K562 (cell line): ENCODE measurements at regions not wholly inside any gene's neighbourhood (a gene's known extent, or its start where the extent isn't known, plus 50 kb on each side); places are given as distances from the start of the nearest gene placed in this dataset.

Experiments
- ATAC-seq: fragments of 200-7000 bp; cut with Tn5 transposase; 3 replicates; pipeline ENCODE4 v1.9.1; 2020; ENCODE audit warnings: moderate library complexity
- BruUV-seq: library from RNA; stranded (reverse); fragments of 400-500 nt; replicated peaks from 2 replicates; lab custom pipeline; 2021; lab: Mats Ljungman, UMichigan
- CTCF ChIA-PET: fragments of 300-600 bp; formaldehyde crosslinking; extraction: SDS; loops from one replicate; lab custom pipeline; 2021; ENCODE audit warnings: low intra/inter-chr PET ratio; lab: Yijun Ruan, JAX
- POLR2A ChIA-PET: fragments of 300-600, 350-650 bp; sonication (Branson Sonifier 250); formaldehyde crosslinking; extraction: SDS; loops from one replicate; lab custom pipeline; 2021; ENCODE audit warnings: antibody characterized with exemption, inconsistent platforms; lab: Yijun Ruan, JAX
- DNase-seq, 4 experiments: peaks; one replicate each; pipeline versions ENCODE4 v3.0.0 to v3.0.0-alpha.2; 2011 to 2018; ENCODE audit warnings: low spot score in 3 of 4, mixed read lengths in 3 of 4; ENCODE audit errors: extremely low read depth in 1 of 4
- FAIRE-seq: peaks from 2 replicates; lab custom pipeline; 2011; peaks lifted over from hg19 to GRCh38; lab: Jason Lieb, UNC
- H2AFZ ChIP-seq: 2 replicates; pipeline ENCODE4 v1.6.0; 2011; ENCODE audit warnings: low read depth, low read length, control low read depth, inconsistent platforms
- H3K27ac ChIP-seq: fragments of 200-600 bp; 3 replicates; pipeline ENCODE4 v1.8.0; 2011; ENCODE audit warnings: low read depth, mild to moderate bottlenecking, control low read depth, inconsistent platforms, low read length, moderate library complexity, mixed read lengths; ENCODE audit errors: extremely low read depth
- H3K27me3 ChIP-seq, 2 experiments: fragments of 300-600 bp in 1 of 2; 2 replicates in 1 of 2; 3 replicates in 1 of 2; pipeline versions ENCODE4 v1.6.0 to v1.8.0; 2011; ENCODE audit warnings: inconsistent platforms in 2 of 2, low read length in 2 of 2, mild to moderate bottlenecking in 1 of 2, mixed read lengths in 1 of 2, moderate library complexity in 1 of 2; ENCODE audit not compliant: control insufficient read depth in 2 of 2, insufficient read depth in 2 of 2
- H3K36me3 ChIP-seq: fragments of 300-600 bp; 3 replicates; pipeline ENCODE4 v1.8.0; 2011; ENCODE audit warnings: mild to moderate bottlenecking, low read length, inconsistent platforms; ENCODE audit not compliant: control insufficient read depth, insufficient read depth
- H3K4me1 ChIP-seq, 2 experiments: fragments of 200-600 bp in 1 of 2; replicated peaks in 1 of 2; 2 replicates in 1 of 2; 3 replicates in 1 of 2; pipeline versions ENCODE4 v1.5.1 to v1.8.0; 2011; ENCODE audit warnings: inconsistent platforms in 2 of 2, low read length in 2 of 2, mild to moderate bottlenecking in 1 of 2, mixed read lengths in 1 of 2, moderate library complexity in 1 of 2; ENCODE audit not compliant: control insufficient read depth in 2 of 2, insufficient read depth in 2 of 2
- H3K4me2 ChIP-seq: 2 replicates; pipeline ENCODE4 v1.6.1; 2011; ENCODE audit warnings: low read length, control low read depth, inconsistent platforms, mixed read lengths; ENCODE audit not compliant: insufficient read depth
- H3K4me3 ChIP-seq: fragments of 200-600 bp; sonication (generic), shearing (Covaris generic); 2 replicates; pipeline ENCODE4 v1.5.1; 2016; ENCODE audit warnings: control low read depth, inconsistent platforms
- H3K79me2 ChIP-seq: fragments of 200-600 bp; 3 replicates; pipeline ENCODE4 v1.8.0; 2011; ENCODE audit warnings: low read length, inconsistent platforms; ENCODE audit not compliant: control insufficient read depth, insufficient read depth
- H3K9ac ChIP-seq, 2 experiments: 2 replicates each; pipeline versions ENCODE4 v1.6.0 to v1.6.1; 2011; ENCODE audit warnings: low read depth in 2 of 2, low read length in 2 of 2, control low read depth in 1 of 2, inconsistent platforms in 1 of 2, mild to moderate bottlenecking in 1 of 2, mixed read lengths in 1 of 2; ENCODE audit not compliant: insufficient read depth in 1 of 2
- H3K9me1 ChIP-seq: one replicate; pipeline ENCODE4 v1.6.0; 2011; ENCODE audit warnings: inconsistent platforms, mild to moderate bottlenecking, low read length, moderate library complexity; ENCODE audit not compliant: control insufficient read depth, insufficient read depth
- H3K9me3 ChIP-seq: replicated peaks from 2 replicates; pipeline ENCODE4 v1.5.1; 2011; ENCODE audit warnings: low read depth, low read length, inconsistent platforms; ENCODE audit not compliant: control insufficient read depth, insufficient read depth
- H4K20me1 ChIP-seq: replicated peaks from 2 replicates; pipeline ENCODE4 v1.6.1; 2011; ENCODE audit warnings: low read length, inconsistent platforms, mixed read lengths; ENCODE audit not compliant: control insufficient read depth, insufficient read depth
- C11orf30 ChIP-seq: fragments of 450-650 bp; IDR thresholded peaks from 2 replicates; pipeline ENCODE4 v1.6.1; 2016; ENCODE audit warnings: low read depth, mild to moderate bottlenecking
- CBX2 ChIP-seq: fragments of 200-600 bp; sonication (generic); IDR thresholded peaks from one replicate; pipeline ENCODE4 v1.6.1; 2012; ENCODE audit warnings: mild to moderate bottlenecking, low read length, inconsistent platforms; ENCODE audit not compliant: insufficient read depth, poor library complexity, severe bottlenecking
- CBX5 ChIP-seq: IDR thresholded peaks from 2 replicates; pipeline ENCODE4 v1.6.1; 2014; ENCODE audit warnings: low read depth, borderline replicate concordance
- EHMT2 ChIP-seq: fragments of 450-650 bp; IDR thresholded peaks from 2 replicates; pipeline ENCODE4 v1.6.1; 2018; ENCODE audit warnings: antibody characterized with exemption
- FOXK1 ChIP-seq: sonication (generic); formaldehyde crosslinking; IDR thresholded peaks from 2 replicates; pipeline ENCODE4 v1.8.0; 2022; ENCODE audit warnings: missing genetic modification reagents, mild to moderate bottlenecking, borderline replicate concordance
- FOXP4 ChIP-seq: sonication (generic); formaldehyde crosslinking; IDR thresholded peaks from 2 replicates; pipeline ENCODE4 v1.8.0; 2022; ENCODE audit warnings: mild to moderate bottlenecking, missing genetic modification reagents, borderline replicate concordance
- GABPA ChIP-seq: fragments of 200-800 bp; sonication (Bioruptor generic); conservative IDR thresholded peaks from 2 replicates; pipeline ENCODE4 v1.6.1; 2016; ENCODE audit warnings: low read depth, missing genetic modification characterization, missing compliant biosample characterization
- NFIX ChIP-seq: fragments of 250-450 bp; sonication (Bioruptor Pico); IDR thresholded peaks from 2 replicates; pipeline ENCODE4 v1.4.0; 2020; ENCODE audit warnings: low read depth, mild to moderate bottlenecking, moderate library complexity
- NR1H2 ChIP-seq: sonication (generic); formaldehyde crosslinking; IDR thresholded peaks from 2 replicates; pipeline ENCODE4 v1.4.0; 2020; ENCODE audit warnings: mild to moderate bottlenecking, missing genetic modification reagents
- RREB1 ChIP-seq: fragments of 250-450 bp; sonication (Bioruptor Pico); IDR thresholded peaks from 2 replicates; pipeline ENCODE4 v1.4.0; 2020
- SMARCE1 ChIP-seq: fragments of 450-650 bp; IDR thresholded peaks from 2 replicates; pipeline ENCODE4 v1.7.1; 2016; ENCODE audit warnings: mild to moderate bottlenecking
- SNAPC5 ChIP-seq: fragments of 250-450 bp; sonication (Bioruptor Pico); IDR thresholded peaks from 2 replicates; pipeline ENCODE4 v1.8.0; 2021; ENCODE audit warnings: moderate library complexity, mild to moderate bottlenecking, inconsistent platforms
- STAT5A ChIP-seq: IDR thresholded peaks from 2 replicates; pipeline ENCODE4 v1.6.1; 2012; ENCODE audit warnings: low read length, inconsistent platforms, borderline replicate concordance
- ZKSCAN8 ChIP-seq: fragments of 200-800 bp; sonication (Bioruptor generic); IDR thresholded peaks from 2 replicates; pipeline ENCODE4 v1.6.1; 2016; ENCODE audit warnings: missing genetic modification characterization, missing compliant biosample characterization
- ZNF280B ChIP-seq: fragments of 250-450 bp; sonication (Bioruptor Pico); IDR thresholded peaks from 2 replicates; pipeline ENCODE4 v1.5.1; 2021; ENCODE audit warnings: mild to moderate bottlenecking
- in situ Hi-C: fragments of 300-500 bp; cut with MboI; formaldehyde crosslinking; loops from 4 replicates; pipeline ENCODE4 v1.15.0; 2018; ENCODE audit warnings: inconsistent platforms, mixed read lengths
- intact Hi-C: fragments of 100-400 bp; cut with micrococcal nuclease; formaldehyde crosslinking; loops from 2 replicates; pipeline ENCODE4 v1.14.2; 2022

- no TSS peak for BruUV-seq
- Histone ChIP-seq H3K36me3 (no peaks in the 10 kb centered on the region), H3K4me2 (no peak overlapping the region), H3K9ac (no peak overlapping the region), H3K9me1 (no peaks in the 10 kb centered on the region), H3K4me1 (no peaks in the 10 kb centered on the region), H3K27me3 (no peaks in the 10 kb centered on the region), H3K4me3 (no peak overlapping the region), H3K79me2 (no peaks in the 10 kb centered on the region), H4K20me1 (no peaks in the 10 kb centered on the region), H3K27ac (no peak overlapping the region), H3K9me3 (no peaks in the 10 kb centered on the region; the same call in none of the 2 replicates), H2AFZ (no peak overlapping the region)
- CTCF ChIA-PET: no interaction called here
- DNase-seq (no peak), FAIRE-seq (no peak), ATAC-seq (no peak)
- in situ Hi-C loops (no loop called here), intact Hi-C loops (no loop called here)
- POLR2A ChIA-PET: no interaction called here
- TF ChIP-seq C11orf30: no peak
- no peak for TF ChIP-seq RREB1 (CRISPR knock-in tag)
- TF ChIP-seq NR1H2 (CRISPR knock-in tag): no peak
- TF ChIP-seq STAT5A: no peak
- TF ChIP-seq NFIX (CRISPR knock-in tag): no peak
- TF ChIP-seq SMARCE1: no peak
- no peak for TF ChIP-seq SNAPC5 (CRISPR knock-in tag)
- TF ChIP-seq CBX2: no peak
- no peak for TF ChIP-seq ZKSCAN8 (CRISPR knock-in tag)
- no peak for TF ChIP-seq FOXK1 (CRISPR knock-in tag)
- TF ChIP-seq CBX5: no peak
- TF ChIP-seq ZNF280B (CRISPR knock-in tag): no peak
- no peak for TF ChIP-seq FOXP4 (CRISPR knock-in tag)
- no peak for TF ChIP-seq EHMT2
- TF ChIP-seq GABPA: no peak
These were observed 201.6 kb upstream of the NEGR1 start for GRCh38 chr1:72483846-72484357.
